HFFc6 (cell line): ENCODE measurements at regions not wholly inside any gene's neighbourhood (a gene's known extent, or its start where the extent isn't known, plus 50 kb on each side); places are given as distances from the start of the nearest gene placed in this dataset.
"Not testable (repeated sequence)": the region's sequence is repeated elsewhere in the genome, so short reads cannot be mapped to it uniquely, and the experiment has no call there.

ENCODE experiments used
- DNase-seq: peaks from one replicate; pipeline ENCODE4 v3.0.0-alpha.2; 2018
- H3K27ac Mint-ChIP-seq: 2 replicates; pipeline ENCODE4 v1.8.0; 2020; ENCODE audit warnings: mild to moderate bottlenecking, mixed read lengths
- H3K27me3 Mint-ChIP-seq: 2 replicates; pipeline ENCODE4 v1.8.0; 2021; ENCODE audit warnings: mild to moderate bottlenecking, moderate library complexity, mixed read lengths; ENCODE audit not compliant: insufficient read depth
- H3K36me3 Mint-ChIP-seq: 2 replicates; pipeline ENCODE4 v1.8.0; 2021; ENCODE audit warnings: low read depth, mixed read lengths
- H3K4me1 Mint-ChIP-seq: 2 replicates; pipeline ENCODE4 v1.8.0; 2020; ENCODE audit warnings: low read depth, mixed read lengths
- H3K4me3 Mint-ChIP-seq: 2 replicates; pipeline ENCODE4 v1.8.0; 2020; ENCODE audit warnings: mild to moderate bottlenecking, moderate library complexity, mixed read lengths
- H3K9me3 Mint-ChIP-seq: 2 replicates; pipeline ENCODE4 v1.8.0; 2020; ENCODE audit warnings: mild to moderate bottlenecking, mixed read lengths
- TF ChIP-seq, protein P1 (sequence below): fragments of 200-600 bp; sonication (generic); IDR thresholded peaks from 2 replicates; pipeline ENCODE4 v1.5.0; 2021; ENCODE audit warnings: antibody characterized with exemption, mild to moderate bottlenecking

DNA sequence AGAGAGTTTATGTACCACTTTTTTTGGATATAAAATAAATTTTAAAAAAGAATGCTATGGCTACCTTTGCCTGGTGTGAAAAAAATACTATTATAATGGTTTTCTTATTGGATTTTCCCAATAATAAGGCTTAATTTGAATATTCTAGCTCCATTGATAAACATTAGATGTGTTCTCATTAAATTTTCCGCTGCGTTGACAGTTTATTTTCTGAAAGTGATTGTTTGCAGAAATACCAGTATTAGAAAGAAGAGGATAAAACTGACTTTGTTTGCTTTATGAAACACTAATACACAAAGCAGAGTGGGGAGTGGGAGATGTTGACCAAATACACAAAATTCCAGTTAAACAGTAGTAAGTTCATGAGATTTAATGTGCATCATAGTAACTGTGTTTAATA, 433.3 kb upstream of the TMEFF2 start:
- peaks cover 22% of the 10 kb centered on the region for H3K9me3 Mint-ChIP-seq
- TF ChIP-seq, protein P1, sequence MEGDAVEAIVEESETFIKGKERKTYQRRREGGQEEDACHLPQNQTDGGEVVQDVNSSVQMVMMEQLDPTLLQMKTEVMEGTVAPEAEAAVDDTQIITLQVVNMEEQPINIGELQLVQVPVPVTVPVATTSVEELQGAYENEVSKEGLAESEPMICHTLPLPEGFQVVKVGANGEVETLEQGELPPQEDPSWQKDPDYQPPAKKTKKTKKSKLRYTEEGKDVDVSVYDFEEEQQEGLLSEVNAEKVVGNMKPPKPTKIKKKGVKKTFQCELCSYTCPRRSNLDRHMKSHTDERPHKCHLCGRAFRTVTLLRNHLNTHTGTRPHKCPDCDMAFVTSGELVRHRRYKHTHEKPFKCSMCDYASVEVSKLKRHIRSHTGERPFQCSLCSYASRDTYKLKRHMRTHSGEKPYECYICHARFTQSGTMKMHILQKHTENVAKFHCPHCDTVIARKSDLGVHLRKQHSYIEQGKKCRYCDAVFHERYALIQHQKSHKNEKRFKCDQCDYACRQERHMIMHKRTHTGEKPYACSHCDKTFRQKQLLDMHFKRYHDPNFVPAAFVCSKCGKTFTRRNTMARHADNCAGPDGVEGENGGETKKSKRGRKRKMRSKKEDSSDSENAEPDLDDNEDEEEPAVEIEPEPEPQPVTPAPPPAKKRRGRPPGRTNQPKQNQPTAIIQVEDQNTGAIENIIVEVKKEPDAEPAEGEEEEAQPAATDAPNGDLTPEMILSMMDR = no peak
- H3K36me3 Mint-ChIP-seq = no peaks in the 10 kb centered on the region
- no peak for DNase-seq
- H3K4me1 Mint-ChIP-seq = no peaks in the 10 kb centered on the region
- H3K4me3 Mint-ChIP-seq = no peak overlapping the region
- no peak overlapping the region for H3K27ac Mint-ChIP-seq
- no peaks in the 10 kb centered on the region for H3K27me3 Mint-ChIP-seq

DNA sequence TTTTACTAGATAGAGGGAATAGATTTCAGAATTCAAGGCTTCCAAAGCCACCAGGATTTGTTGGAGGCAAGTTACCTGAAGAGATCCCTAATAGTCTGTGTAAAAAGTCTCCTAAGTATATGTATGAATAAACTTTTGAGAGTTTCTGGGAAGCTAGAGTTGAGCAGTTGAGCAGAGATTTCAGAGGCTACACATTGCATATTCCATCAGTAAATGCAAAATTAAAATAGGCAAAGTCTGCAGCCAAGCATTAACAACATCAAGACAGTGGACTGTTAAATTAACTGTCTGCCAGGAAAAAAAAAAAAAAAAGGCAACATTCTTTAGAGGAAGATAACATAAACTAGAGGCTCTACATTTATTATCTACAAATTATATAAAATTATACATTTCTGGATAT, 420.4 kb upstream of the TMEFF2 start:
- H3K9me3 Mint-ChIP-seq = peaks cover 19% of the 10 kb centered on the region
- H3K4me1 Mint-ChIP-seq = no peaks in the 10 kb centered on the region
- no peak overlapping the region for H3K4me3 Mint-ChIP-seq
- TF ChIP-seq, protein P1 = no peak
- H3K36me3 Mint-ChIP-seq = no peaks in the 10 kb centered on the region
- no peak for DNase-seq
- no peaks in the 10 kb centered on the region for H3K27me3 Mint-ChIP-seq
- no peak overlapping the region for H3K27ac Mint-ChIP-seq

DNA sequence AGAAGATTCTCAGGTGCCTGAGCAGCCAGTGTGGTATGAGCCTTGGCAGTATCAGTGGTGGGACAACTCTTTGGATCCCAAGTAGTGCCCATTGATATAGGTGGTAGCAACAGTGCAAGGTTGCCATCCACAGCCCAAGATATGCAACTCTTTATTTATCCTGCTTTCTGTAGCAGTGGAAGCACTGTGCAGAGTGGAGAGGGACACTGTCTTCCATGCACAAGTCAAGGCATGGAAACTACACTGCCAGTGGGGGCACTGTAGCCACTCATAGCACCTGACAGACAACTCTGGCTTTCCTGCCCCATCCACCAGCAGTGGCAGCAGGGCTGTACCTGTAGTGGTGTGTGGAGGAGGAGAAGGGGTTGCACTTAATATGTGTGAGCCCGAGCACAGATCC, 409.6 kb upstream of the TMEFF2 start:
- TF ChIP-seq, protein P1 = no peak
- H3K4me3 Mint-ChIP-seq = no peak overlapping the region
- no peaks in the 10 kb centered on the region for H3K36me3 Mint-ChIP-seq
- H3K27ac Mint-ChIP-seq = no peak overlapping the region
- DNase-seq = no peak
- peaks cover 30% of the 10 kb centered on the region for H3K9me3 Mint-ChIP-seq
- no peaks in the 10 kb centered on the region for H3K27me3 Mint-ChIP-seq
- no peaks in the 10 kb centered on the region for H3K4me1 Mint-ChIP-seq

DNA sequence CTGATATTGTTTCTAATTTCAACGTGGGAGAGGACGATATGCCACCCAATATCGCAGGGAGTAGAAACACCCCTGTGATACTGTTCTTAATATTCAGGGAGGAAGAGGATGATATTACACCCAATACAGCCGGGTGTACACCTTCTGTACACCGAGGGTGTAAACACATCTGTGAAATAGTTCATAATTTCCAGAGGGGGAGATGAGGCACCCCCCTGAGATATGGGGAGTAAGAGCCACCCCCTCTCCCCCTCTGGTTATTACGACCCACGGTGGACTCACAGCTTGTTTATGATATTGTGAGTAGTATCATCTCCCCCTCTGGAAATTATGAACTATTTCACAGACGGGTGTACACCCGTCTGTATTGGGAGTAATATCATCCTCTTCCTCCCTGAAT, 403.9 kb upstream of the TMEFF2 start:
- not testable (repeated sequence) for H3K27me3 Mint-ChIP-seq, DNase-seq, H3K36me3 Mint-ChIP-seq, H3K4me1 Mint-ChIP-seq, H3K4me3 Mint-ChIP-seq, H3K27ac Mint-ChIP-seq
- peaks cover 23% of the 10 kb centered on the region; the same call in 1 of the 2 replicates for H3K9me3 Mint-ChIP-seq

DNA sequence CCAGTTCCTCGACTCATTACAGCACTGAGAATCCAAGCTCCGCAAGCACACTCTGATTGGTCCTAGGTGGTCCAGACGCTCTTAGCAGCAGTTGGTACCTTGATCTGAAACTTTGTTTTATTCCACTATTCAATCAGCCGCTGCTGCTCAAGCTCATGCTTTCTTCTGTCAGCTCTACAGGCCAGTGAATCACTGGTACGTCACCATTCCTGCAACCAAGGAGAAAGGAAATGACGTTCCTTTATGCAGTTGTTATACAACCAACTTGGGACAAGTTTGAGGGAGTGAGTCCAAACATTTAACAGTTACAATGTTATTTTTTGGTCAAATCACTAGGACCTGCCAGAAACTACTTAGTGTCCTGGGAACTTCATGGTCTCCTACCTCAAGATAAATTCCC, 398.8 kb upstream of the TMEFF2 start:
- no peak for DNase-seq
- H3K4me1 Mint-ChIP-seq = no peaks in the 10 kb centered on the region
- TF ChIP-seq, protein P1 = no peak
- H3K4me3 Mint-ChIP-seq = no peak overlapping the region
- H3K36me3 Mint-ChIP-seq = no peaks in the 10 kb centered on the region
- H3K9me3 Mint-ChIP-seq = peaks cover 25% of the 10 kb centered on the region
- no peak overlapping the region for H3K27ac Mint-ChIP-seq
- no peaks in the 10 kb centered on the region for H3K27me3 Mint-ChIP-seq

DNA sequence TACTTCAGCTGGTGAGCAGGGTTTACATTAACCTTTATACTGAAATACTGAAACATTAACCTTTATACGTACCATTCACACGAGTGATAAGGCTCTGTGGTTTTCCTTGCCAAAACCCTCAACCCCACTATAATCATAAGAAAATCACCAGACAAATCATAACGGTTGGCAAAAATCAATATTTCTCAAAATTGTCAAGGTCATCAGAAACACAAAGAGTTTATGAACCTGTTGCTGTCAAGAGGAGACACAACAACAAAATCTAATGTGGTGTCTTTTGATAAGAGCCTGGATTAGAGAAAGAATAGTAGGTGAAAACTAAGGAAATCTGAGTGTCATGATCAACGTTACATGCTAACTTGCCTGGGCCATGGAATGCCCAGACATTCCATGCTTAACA, 396.9 kb upstream of the TMEFF2 start:
- no peak overlapping the region for H3K27ac Mint-ChIP-seq
- peaks cover 23% of the 10 kb centered on the region for H3K9me3 Mint-ChIP-seq
- no peak for DNase-seq
- H3K4me1 Mint-ChIP-seq = no peaks in the 10 kb centered on the region
- TF ChIP-seq, protein P1 = no peak
- H3K36me3 Mint-ChIP-seq = no peaks in the 10 kb centered on the region
- no peaks in the 10 kb centered on the region for H3K27me3 Mint-ChIP-seq
- H3K4me3 Mint-ChIP-seq = no peak overlapping the region
